GM19043 (cell line): ENCODE measurements at regions not wholly inside any gene's neighbourhood (a gene's known extent, or its start where the extent isn't known, plus 50 kb on each side); places are given as distances from the start of the nearest gene placed in this dataset.
"Not testable (repeated sequence)": the region's sequence is repeated elsewhere in the genome, so short reads cannot be mapped to it uniquely, and the experiment has no call there.

ENCODE experiments used
- ATAC-seq: cut with Tn5 transposase; IDR thresholded peaks from one replicate; pipeline ENCODE4 v1.9.1; 2021; ENCODE audit warnings: low read depth; ENCODE audit not compliant: unreplicated experiment

GRCh38 chr3:107133891-107134290 is 243.3 kb upstream of the CCDC54 start:
- ATAC-seq = no peak

GRCh38 chr3:107142171-107142570 is 235.1 kb upstream of the CCDC54 start:
- no peak for ATAC-seq

GRCh38 chr3:107142786-107143575 is 234.3 kb upstream of the CCDC54 start:
- no peak for ATAC-seq

GRCh38 chr3:107150675-107151074 is 226.6 kb upstream of the CCDC54 start:
- ATAC-seq = no peak

GRCh38 chr3:107153981-107154380 is 223.3 kb upstream of the CCDC54 start:
- ATAC-seq = no peak

GRCh38 chr3:107172411-107172810 is 204.8 kb upstream of the CCDC54 start:
- ATAC-seq = no peak

GRCh38 chr3:107184375-107184774 is 192.9 kb upstream of the CCDC54 start:
- ATAC-seq = no peak

- ATAC-seq = no peak
Measured at GRCh38 chr3:107188262-107188661, 189.0 kb upstream of the CCDC54 start.

- no peak for ATAC-seq
Measured at GRCh38 chr3:107189158-107189791, 188.0 kb upstream of the CCDC54 start.

- ATAC-seq = no peak
Measured at GRCh38 chr3:107193116-107193515, 184.1 kb upstream of the CCDC54 start.

- ATAC-seq = no peak
Measured at GRCh38 chr3:107198581-107199181, 178.6 kb upstream of the CCDC54 start.

GRCh38 chr3:107201146-107201545 is 176.1 kb upstream of the CCDC54 start:
- ATAC-seq = no peak

- not testable (repeated sequence) for ATAC-seq
Measured at GRCh38 chr3:107202885-107203284, 174.4 kb upstream of the CCDC54 start.

GRCh38 chr3:107204121-107204520 is 173.1 kb upstream of the CCDC54 start:
- no peak for ATAC-seq

GRCh38 chr3:107205358-107205757 is 171.9 kb upstream of the CCDC54 start:
- ATAC-seq = no peak

- ATAC-seq = no peak
Measured at GRCh38 chr3:107206141-107206540, 171.1 kb upstream of the CCDC54 start.

GRCh38 chr3:107206945-107207344 is 170.3 kb upstream of the CCDC54 start:
- no peak for ATAC-seq

GRCh38 chr3:107208100-107208499 is 169.1 kb upstream of the CCDC54 start:
- no peak for ATAC-seq

GRCh38 chr3:107208796-107209195 is 168.4 kb upstream of the CCDC54 start:
- no peak for ATAC-seq

- ATAC-seq = no peak
Measured at GRCh38 chr3:107209302-107209990, 167.8 kb upstream of the CCDC54 start.

GRCh38 chr3:107211608-107212007 is 165.6 kb upstream of the CCDC54 start:
- ATAC-seq = no peak
